IPS DF 6.9 (cell line): ENCODE measurements at regions not wholly inside any gene's neighbourhood (a gene's known extent, or its start where the extent isn't known, plus 50 kb on each side); places are given as distances from the start of the nearest gene placed in this dataset.
"Not testable (repeated sequence)": the region's sequence is repeated elsewhere in the genome, so short reads cannot be mapped to it uniquely, and the experiment has no call there.

Experiments used
- DNase-seq: peaks from one replicate; pipeline ENCODE4 v3.0.0-alpha.2; 2013; ENCODE audit warnings: low read depth, low spot score
- H3K27ac ChIP-seq: one replicate; pipeline ENCODE4 v1.5.1; 2013; ENCODE audit warnings: low read length, control low read depth
- H3K27me3 ChIP-seq: 2 replicates; pipeline ENCODE4 v1.6.1; 2013; ENCODE audit warnings: mild to moderate bottlenecking, low read length; ENCODE audit not compliant: control insufficient read depth, insufficient read depth
- H3K36me3 ChIP-seq: 2 replicates; pipeline ENCODE4 v1.6.1; 2013; ENCODE audit warnings: low read length; ENCODE audit not compliant: control insufficient read depth, insufficient read depth
- H3K4me1 ChIP-seq: 2 replicates; pipeline ENCODE4 v1.6.1; 2013; ENCODE audit warnings: low read length; ENCODE audit not compliant: control insufficient read depth, insufficient read depth
- H3K4me3 ChIP-seq: 2 replicates; pipeline ENCODE4 v1.5.1; 2013; ENCODE audit warnings: mild to moderate bottlenecking, low read length
- H3K9me3 ChIP-seq: 2 replicates; pipeline ENCODE4 v1.6.1; 2013; ENCODE audit warnings: low read length, inconsistent platforms; ENCODE audit not compliant: control insufficient read depth, insufficient read depth
- WGBS: extraction: QIAGEN DNeasy Blood & Tissue Kit; methylation state at CpG from one replicate; pipeline ENCODE4 v1.1.7; 2013; ENCODE audit warnings: mixed read lengths, missing lambda C conversion rate; ENCODE audit not compliant: insufficient read length, insufficient coverage; 5-methylcytosine and 5-hydroxymethylcytosine counted together

DNA sequence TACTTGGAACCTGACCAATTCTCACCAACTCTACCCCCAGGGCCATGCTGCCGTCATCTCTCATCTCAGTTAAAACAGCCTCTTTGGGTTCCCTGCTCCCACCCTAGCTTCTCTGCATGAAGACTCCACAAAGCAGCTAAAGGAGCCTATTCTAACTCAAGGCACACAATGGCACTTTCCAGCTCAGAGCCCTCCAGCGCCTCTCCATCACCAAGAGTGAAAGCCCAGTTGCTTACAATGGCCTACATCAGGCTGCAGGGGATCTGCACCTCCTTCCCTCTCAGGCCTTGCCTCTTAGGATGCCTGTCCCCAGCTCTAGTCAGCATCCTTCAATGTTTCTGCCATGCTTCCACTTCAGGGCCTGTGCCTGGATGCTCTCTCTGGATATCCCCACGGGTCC lies 83.7 kb upstream of the GNAZ start:
- Histone ChIP-seq H3K36me3 (no peaks in the 10 kb centered on the region), H3K4me1 (no peaks in the 10 kb centered on the region), H3K4me3 (no peak overlapping the region), H3K9me3 (peaks cover 6% of the 10 kb centered on the region), H3K27me3 (no peaks in the 10 kb centered on the region), H3K27ac (no peak overlapping the region)
- DNase-seq: no peak
- no CpG with 5 or more reads among the region's 3 CpGs for WGBS

DNA sequence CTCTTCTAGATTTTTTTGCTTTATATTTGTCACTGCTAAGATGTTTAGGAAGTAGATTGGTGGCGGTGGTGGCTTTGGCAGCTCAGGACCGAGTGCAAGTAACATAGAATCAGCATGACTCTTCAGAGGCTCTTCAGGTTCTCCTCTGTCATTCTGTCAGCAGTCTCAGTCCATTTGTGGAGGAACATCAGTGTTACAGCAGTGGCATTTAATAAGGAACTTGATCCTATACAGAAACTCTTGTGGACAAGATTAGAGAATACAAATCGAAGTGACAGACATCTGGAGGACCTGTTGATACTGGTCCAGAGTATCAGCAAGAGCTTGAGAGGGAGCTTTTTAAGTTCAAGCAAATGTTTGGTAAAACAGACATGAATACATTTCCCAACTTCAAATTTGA lies 82.2 kb upstream of the GNAZ start:
- no peaks in the 10 kb centered on the region for H3K36me3 ChIP-seq
- no peaks in the 10 kb centered on the region for H3K27me3 ChIP-seq
- H3K4me3 ChIP-seq: no peak overlapping the region
- no peak overlapping the region for H3K27ac ChIP-seq
- no peak for DNase-seq
- no peaks in the 10 kb centered on the region for H3K4me1 ChIP-seq
- H3K9me3 ChIP-seq: peaks cover 4% of the 10 kb centered on the region; the same call in 1 of the 2 replicates
- no CpG with 5 or more reads among the region's 3 CpGs for WGBS

DNA sequence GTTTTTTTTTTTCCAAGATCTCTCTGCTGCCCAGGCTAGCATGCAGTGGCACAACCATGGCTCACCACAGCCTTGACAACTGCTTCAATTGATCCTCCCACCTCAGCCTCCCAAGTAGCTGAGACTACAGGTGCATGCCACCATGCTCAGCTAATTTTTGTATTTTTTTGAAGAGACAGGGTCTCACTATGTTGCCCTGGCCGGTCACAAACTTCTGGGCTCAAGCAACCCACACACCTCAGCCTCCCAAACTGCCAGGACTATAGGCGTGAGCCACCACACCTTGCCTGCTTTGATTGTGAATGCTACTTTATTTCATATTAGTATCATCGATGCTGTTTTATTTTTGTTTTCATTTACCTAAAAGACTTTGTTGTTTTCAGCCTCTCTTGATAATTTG lies 81.5 kb upstream of the GNAZ start:
- WGBS: no CpG with 5 or more reads among the region's 3 CpGs
- Histone ChIP-seq H3K27me3 (no peaks in the 10 kb centered on the region), H3K27ac (no peak overlapping the region), H3K36me3 (no peaks in the 10 kb centered on the region), H3K4me3 (no peak overlapping the region), H3K4me1 (no peaks in the 10 kb centered on the region), H3K9me3 (peaks cover 4% of the 10 kb centered on the region; the same call in 1 of the 2 replicates)
- DNase-seq: no peak

- DNase-seq: no peak
- no CpG with 5 or more reads among the region's 3 CpGs for WGBS
- Histone ChIP-seq H3K4me1 (no peaks in the 10 kb centered on the region), H3K27me3 (no peaks in the 10 kb centered on the region), H3K27ac (no peak overlapping the region), H3K4me3 (no peak overlapping the region), H3K9me3 (no peaks in the 10 kb centered on the region), H3K36me3 (no peaks in the 10 kb centered on the region)
Measured at GRCh38 chr22:22989856-22990255, 80.5 kb upstream of the GNAZ start.

DNA sequence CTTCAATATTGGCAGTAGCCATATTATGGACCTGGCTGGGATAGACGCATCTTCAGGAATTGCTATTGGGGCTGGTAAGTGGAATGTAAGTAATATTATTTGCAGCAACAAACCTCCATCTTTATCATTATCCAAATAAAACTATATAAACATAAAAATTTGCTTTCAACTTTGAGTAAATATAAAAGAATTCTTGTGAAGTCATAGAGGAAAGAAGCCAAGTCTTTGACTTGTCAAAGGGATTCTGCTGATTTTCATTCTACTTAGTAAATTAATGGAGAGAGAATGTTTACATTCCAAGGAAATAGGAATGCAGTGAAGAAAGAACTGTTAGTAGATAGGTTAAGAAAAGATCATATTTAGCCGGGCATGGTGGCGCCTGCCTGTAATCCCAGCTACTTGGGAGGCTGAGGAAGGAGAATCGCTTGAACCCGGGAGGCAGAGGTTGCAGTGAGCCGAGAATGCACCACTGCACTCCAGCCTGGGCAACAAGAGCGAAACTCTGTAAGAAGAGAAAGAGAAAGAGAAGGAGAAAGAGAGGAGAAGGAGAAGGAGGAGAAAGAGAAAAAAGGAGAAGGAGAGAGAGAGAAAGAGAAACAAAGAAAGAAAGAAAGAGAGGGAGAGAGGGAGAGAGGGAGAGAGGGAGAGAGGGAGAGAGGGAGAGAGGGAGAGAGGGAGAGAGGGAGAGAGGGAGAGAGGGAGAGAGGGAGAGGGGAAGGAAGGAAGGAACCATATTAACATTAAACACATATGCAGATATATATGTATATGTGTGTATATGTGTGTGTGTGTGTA lies 79.4 kb upstream of the GNAZ start:
- not testable (repeated sequence) for H3K27me3 ChIP-seq, H3K36me3 ChIP-seq, H3K27ac ChIP-seq, H3K4me1 ChIP-seq, H3K4me3 ChIP-seq, DNase-seq, H3K9me3 ChIP-seq
- WGBS: no CpG with 5 or more reads among the region's 7 CpGs

GRCh38 chr22:22992474-22992873 lies 77.8 kb upstream of the GNAZ start:
- Histone ChIP-seq H3K4me1 (no peaks in the 10 kb centered on the region), H3K36me3 (no peaks in the 10 kb centered on the region), H3K27me3 (no peaks in the 10 kb centered on the region), H3K9me3 (no peaks in the 10 kb centered on the region), H3K27ac (no peak overlapping the region), H3K4me3 (no peak overlapping the region)
- WGBS: no CpG with 5 or more reads among the region's 3 CpGs
- no peak for DNase-seq

- no CpG with 5 or more reads among the region's 5 CpGs for WGBS
- DNase-seq: no peak
Measured at GRCh38 chr22:22993184-22993583, 77.1 kb upstream of the GNAZ start.

DNA sequence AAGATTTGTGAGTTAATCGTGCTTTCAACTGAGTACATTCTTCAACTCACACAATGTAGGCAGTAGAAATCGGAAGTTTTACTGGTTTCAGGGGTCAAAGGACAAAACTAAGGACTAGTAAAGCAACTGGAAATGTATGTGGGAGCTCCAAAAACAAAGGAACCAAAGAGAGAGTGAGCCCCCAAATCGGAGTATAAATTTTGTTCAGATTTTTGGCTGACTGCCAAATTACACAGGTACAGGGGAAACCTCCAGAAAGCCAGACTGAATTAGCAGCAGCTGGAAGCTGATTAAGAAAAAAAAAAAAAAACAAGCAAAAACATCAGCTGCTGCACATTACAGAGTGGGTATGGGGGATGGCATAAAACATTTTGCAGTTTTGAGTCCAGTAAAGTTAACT lies 75.2 kb upstream of the GNAZ start:
- Histone ChIP-seq H3K9me3 (no peaks in the 10 kb centered on the region), H3K4me3 (no peak overlapping the region), H3K27me3 (no peaks in the 10 kb centered on the region), H3K4me1 (no peaks in the 10 kb centered on the region), H3K36me3 (no peaks in the 10 kb centered on the region), H3K27ac (no peak overlapping the region)
- WGBS: no CpG with 5 or more reads among the region's 3 CpGs
- DNase-seq: no peak

More at GRCh38 chr22:22993184-22993583, 77.1 kb upstream of the GNAZ start:
- H3K27ac ChIP-seq: no peak overlapping the region
- H3K4me3 ChIP-seq: no peak overlapping the region
- no peaks in the 10 kb centered on the region for H3K9me3 ChIP-seq
- H3K36me3 ChIP-seq: no peaks in the 10 kb centered on the region
- H3K27me3 ChIP-seq: no peaks in the 10 kb centered on the region
- no peaks in the 10 kb centered on the region for H3K4me1 ChIP-seq

DNA sequence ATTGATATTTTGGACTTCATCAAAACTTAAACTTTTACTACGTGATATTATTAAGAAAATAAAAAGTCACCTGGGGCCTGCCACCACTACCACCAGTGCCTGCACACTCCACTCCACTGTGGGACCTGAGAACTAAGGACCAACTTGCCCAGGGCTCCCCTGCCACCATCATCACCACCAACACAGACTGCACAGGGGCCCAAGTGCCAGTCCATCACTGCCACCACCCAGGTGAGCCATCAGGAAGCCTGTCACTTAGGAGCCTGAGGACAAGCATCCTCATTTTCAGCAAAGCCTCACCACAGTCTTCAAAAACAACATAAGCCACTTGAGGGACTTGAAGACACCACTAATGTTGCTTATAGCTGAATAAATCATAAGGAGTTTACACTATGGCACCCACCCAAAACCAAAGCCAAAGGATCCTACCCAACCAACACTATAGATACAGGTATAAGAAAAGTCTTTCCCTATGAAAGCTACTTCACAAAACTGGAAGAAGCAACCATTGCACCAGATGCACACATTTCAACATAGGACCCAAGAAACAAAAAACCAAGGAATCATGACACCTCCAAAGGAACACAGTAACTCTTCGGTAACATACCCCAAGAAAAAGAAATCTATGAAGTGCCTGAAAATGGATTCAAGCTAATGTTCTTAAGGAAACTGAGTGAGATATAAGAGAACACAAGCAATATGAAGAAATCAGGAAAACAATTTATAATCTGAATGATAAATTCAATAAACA lies 73.6 kb upstream of the GNAZ start:
- WGBS: no CpG with 5 or more reads among the region's 2 CpGs
- no peaks in the 10 kb centered on the region; the same call in 1 of the 2 replicates for H3K9me3 ChIP-seq
- no peak overlapping the region for H3K27ac ChIP-seq
- no peaks in the 10 kb centered on the region for H3K27me3 ChIP-seq
- H3K4me3 ChIP-seq: no peak overlapping the region
- H3K36me3 ChIP-seq: no peaks in the 10 kb centered on the region
- no peak for DNase-seq
- no peaks in the 10 kb centered on the region for H3K4me1 ChIP-seq

- no peak for DNase-seq
- no peak overlapping the region for H3K4me3 ChIP-seq
- H3K27ac ChIP-seq: no peak overlapping the region
- no peaks in the 10 kb centered on the region for H3K36me3 ChIP-seq
- no peaks in the 10 kb centered on the region for H3K27me3 ChIP-seq
- H3K9me3 ChIP-seq: no peaks in the 10 kb centered on the region; the same call in 1 of the 2 replicates
- H3K4me1 ChIP-seq: no peaks in the 10 kb centered on the region
Measured at GRCh38 chr22:22997262-22997898, 72.9 kb upstream of the GNAZ start.
